Stimulated activated CD8-positive, alpha-beta memory T cell treated with anti-CD3 and anti-CD28 coated beads, Interleukin-4, amount 100 ng/mL, for 1 hour (primary cell): ENCODE measurements at regions not wholly inside any gene's neighbourhood (a gene's known extent, or its start where the extent isn't known, plus 50 kb on each side); places are given as distances from the start of the nearest gene placed in this dataset.

ENCODE experiments used
- DNase-seq, 2 donors: peaks; one replicate each; pipeline ENCODE4 v3.0.0-alpha.2; 2020; ENCODE audit warnings: low read depth in 2 of 2, low spot score in 1 of 2

- no peak for DNase-seq
Measured at GRCh38 chr2:136375017-136375901, 257.3 kb upstream of the CXCR4 start.

DNA sequence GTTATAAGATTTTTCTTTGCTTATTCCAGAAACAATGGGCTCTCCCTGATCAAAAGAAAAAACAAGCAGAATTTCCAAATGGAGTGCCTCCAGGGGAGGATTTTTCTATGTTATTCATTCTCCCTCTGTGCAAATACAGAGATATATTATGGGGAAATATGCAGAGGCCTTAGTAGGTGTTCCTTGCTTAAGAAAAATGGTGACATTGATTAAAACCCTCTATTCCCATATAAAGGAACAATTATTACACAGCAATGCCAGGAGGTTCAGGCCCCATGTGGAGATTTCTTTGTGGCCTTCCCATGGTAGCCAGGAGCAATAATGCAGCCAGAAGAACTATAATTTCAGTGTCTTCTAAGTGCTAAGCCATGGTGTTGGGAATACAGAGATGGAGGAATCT lies 255.9 kb upstream of the CXCR4 start:
- DNase-seq, result no peak

GRCh38 chr2:136373029-136373428 lies 255.1 kb upstream of the CXCR4 start:
- DNase-seq, result no peak

DNA sequence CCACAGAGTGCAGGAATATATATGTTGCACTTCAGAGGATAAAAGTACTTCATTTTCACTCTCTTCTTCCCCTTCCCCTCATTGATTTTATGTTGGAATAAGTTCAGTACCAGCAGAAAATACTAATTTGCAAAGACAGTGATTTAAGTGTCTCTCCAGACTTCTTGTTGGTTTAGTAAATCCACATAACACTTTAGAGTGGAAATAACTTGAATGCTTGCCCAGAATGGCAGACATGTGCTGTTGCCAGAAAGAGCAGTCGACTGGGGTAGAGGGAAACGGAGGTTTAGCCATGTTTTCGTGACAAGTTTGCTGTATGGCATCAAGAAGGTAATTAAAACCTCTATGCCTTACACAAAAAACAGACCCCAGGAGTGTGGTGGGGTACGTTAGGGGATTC lies 246.0 kb upstream of the CXCR4 start:
- DNase-seq, result no peak

GRCh38 chr2:136363470-136363869 lies 245.5 kb upstream of the CXCR4 start:
- DNase-seq, result no peak

DNA sequence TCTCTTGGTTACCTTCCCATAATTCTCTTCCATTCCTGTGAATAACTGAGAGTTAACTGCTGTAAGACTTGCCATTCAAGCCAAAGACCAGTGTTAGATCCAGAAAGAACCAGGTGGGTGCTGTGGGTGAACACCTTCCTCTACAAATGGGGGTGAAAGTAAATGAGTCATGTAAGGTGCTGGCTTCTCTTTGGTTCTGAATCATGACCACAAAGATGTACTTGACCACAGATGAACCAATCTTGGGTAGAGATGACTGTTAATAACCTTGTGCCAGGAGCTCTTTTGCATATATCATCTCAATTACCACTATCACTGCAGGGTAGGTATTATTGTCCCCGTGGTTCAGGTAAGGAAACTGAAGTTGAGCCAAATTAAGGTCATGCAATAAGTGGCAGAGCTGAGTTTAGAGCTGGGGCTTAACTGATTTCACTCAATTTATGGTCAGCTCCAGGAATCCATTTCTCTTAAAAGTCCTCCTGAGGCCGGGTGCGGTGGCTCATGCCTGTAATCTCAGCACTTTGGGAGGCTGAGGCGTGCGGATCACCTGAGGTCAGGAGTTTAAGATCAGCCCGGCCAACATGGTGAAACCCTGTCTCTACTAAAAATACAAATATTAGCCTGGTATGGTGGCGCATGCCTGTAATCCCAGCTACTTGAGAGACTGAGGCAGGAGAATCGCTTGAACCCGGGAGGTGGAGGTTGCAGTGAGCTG lies 244.9 kb upstream of the CXCR4 start:
- no peak for DNase-seq

DNA sequence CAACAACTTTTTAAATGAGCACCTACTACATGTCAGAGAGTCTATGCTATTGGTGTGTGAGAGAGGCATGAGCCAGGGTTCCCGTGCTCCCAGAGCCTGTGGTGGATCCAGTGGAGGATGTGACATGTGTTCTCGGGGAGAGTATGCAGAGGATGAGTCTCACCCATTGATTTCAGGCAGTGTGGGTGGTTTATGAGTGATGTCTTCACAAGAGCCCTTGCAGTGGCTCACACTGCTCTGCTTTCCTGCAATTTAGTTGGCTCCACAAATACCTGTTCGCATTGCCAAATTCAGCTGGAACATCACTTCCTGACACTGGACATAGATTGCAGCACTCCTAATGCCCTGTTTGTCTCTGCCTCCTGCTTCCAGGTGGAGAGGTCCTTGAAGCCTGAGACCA lies 243.6 kb upstream of the CXCR4 start:
- DNase-seq, result no peak

DNA sequence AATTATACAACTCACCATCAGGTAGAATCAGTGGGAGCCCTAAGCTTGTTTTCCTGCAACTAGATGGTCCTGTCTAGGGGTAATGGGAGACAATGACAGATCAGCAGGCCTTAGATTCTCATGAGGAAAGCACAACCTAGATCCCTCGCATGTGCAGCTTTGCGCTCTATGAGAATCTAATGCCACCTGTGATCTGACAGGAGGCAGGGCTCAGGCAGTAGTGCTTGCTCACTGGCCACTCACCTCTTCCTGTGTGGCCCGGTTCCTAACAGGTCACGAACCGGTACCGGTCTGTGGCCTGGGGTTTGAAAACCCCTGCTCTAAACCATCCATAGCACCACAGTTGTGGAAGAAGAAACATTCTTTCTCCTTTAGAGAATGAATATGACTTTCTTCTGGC lies 242.8 kb upstream of the CXCR4 start:
- no peak for DNase-seq

DNA sequence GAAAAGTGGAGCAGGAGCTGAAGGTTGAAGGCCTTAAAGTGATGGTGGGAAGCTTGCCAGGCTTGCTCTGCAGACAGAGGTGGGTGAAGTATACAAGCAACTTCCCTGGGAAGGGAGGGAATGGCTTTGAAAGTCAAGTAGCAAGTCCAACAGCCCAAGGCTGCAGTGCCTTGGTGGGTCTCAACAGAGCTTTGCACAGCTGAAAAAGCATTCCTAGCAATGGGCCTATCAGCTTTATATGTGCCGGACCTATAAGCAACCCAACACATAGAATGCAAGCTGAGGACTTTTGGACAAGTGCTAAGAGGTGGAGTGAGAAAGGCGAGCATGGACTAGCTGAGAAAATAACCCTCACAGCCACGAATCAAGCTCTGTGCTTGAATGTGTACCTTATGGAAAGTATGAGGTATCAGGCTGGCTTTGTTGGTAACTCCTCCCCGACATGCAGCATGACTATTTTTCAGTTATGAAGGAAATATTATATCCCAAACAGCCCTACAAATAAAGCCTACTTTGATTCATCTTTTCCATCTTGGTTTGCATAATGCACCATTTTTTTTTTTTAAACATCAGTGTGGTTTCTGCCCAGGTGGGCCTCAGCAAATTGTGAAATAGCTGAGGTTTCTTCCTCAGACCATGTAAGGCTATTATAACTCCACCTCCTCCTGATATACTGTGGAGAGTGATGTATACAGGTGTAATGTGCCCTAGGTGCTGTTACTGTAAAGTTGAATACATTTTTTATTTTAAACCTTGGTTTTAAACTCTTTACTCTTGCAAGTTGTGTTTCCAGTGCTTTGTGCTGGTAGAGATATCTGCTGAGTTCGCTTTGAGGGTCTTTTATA lies 241.4 kb upstream of the CXCR4 start:
- no peak for DNase-seq

- no peak for DNase-seq
Measured at GRCh38 chr2:136358576-136358975, 240.6 kb upstream of the CXCR4 start.

GRCh38 chr2:136357007-136357380 lies 239.0 kb upstream of the CXCR4 start:
- no peak for DNase-seq

GRCh38 chr2:136356125-136357006 lies 238.4 kb upstream of the CXCR4 start:
- DNase-seq, result no peak

- no peak for DNase-seq
Measured at GRCh38 chr2:136351684-136352083, 233.7 kb upstream of the CXCR4 start.

GRCh38 chr2:136347981-136348380 lies 230.0 kb upstream of the CXCR4 start:
- no peak for DNase-seq

- DNase-seq, result no peak
Measured at GRCh38 chr2:136344339-136344738, 226.4 kb upstream of the CXCR4 start.

GRCh38 chr2:136342138-136342537 lies 224.2 kb upstream of the CXCR4 start:
- DNase-seq, result no peak

DNA sequence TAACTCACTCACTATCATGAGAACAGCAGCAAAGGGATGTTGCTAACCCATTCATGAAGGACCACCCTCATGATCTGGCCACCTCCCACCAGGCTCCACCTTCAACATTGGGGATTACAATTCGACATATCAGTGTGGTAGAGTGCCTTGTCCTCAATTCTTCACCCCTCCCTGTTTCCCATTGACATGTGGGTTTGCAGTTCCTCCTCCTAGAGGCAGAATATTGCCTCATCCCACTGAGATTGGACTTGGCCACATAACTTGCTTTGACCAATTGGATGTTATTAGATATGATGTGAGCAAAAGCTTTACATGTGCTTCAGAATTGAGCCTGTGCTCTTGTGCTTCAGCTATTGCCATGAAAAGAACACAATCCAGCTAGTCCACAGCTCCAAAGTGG lies 217.0 kb upstream of the CXCR4 start:
- no peak for DNase-seq

- DNase-seq, result no peak
Measured at GRCh38 chr2:136332436-136333095, 214.6 kb upstream of the CXCR4 start.

DNA sequence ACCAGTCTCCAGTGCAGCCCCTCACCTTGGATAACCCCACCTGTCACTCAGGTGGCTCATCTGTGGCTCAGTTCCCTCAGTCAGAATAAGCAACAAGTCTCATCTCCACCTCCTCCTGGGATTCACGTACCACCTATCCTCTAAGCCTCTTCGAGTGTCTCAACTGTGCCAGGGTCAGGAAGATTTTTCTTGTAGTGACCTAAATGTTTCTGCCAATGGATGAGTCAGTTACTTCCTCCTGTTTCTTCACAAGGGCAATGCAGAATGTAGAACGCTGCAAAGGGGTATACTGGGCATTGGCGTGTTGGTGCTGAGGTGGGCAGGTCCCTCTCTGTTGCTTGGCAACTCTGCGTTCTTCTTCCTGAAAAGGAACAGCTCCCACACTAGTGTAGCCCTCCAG lies 213.3 kb upstream of the CXCR4 start:
- DNase-seq, result no peak

DNA sequence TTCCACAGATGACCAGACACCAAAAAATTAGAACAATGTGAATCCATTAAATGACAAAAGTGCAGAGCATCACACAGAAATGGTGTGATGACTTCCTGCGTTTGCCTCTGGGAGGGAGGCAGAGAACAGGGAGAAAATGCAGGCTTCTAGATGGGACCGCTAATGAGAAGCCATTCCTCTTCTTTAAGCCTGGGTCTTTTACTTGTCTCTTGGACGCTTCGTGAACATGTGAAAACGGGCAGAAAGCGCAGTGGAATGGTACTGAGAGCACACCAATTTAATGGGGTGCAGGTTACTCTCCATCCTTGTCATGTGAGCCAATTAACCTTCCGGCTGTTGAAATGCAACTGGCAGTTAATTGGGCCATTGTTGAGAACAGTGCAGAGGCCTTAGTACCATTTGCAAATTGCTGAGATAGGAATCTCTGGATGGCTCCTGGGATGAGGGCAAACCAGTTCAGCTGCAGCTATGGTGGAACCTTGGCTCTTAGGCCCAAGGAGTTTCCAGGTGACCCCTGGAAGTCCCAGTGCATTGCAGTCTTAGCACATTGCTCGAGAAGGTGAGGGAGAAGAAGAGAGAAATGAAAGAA lies 210.4 kb upstream of the CXCR4 start:
- no peak for DNase-seq
